A673 (cell line): ENCODE measurements at regions not wholly inside any gene's neighbourhood (a gene's known extent, or its start where the extent isn't known, plus 50 kb on each side); places are given as distances from the start of the nearest gene placed in this dataset.

ENCODE experiments used
- EZH2 ChIP-seq: fragments of 200-600 bp; sonication (generic); IDR thresholded peaks from 2 replicates; pipeline ENCODE4 v1.6.1; 2017; ENCODE audit warnings: borderline replicate concordance, low read depth, mild to moderate bottlenecking, mixed read lengths, antibody characterized with exemption, low read length; ENCODE audit not compliant: poor library complexity, severe bottlenecking
- TF ChIP-seq, protein P1 (sequence below): fragments of 300-800, 200-600 bp; sonication (generic); conservative IDR thresholded peaks from 2 replicates; pipeline ENCODE4 v1.5.1; 2017; ENCODE audit warnings: low read depth, mild to moderate bottlenecking, antibody characterized with exemption, low read length, moderate library complexity, mixed read lengths

DNA sequence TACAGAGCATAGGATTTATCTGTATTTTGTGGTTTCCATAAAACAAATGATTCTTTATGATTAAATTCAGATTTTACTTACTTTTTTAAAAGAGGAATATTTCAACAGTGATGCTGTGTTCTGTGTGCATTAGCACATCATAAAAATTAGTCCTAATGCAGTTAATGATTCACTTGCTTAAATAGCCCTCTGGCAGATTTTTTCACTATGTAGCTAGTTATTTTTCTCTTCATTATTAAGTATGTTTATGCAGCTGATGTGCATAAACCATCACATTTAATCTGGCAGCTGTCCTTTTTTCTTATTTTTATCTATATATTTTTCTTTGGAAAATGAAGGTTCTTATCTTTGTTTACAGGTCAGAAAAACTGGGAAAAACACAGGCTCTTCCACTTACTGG lies 127.2 kb downstream of the ZNF486 start:
- TF ChIP-seq EZH2, result no peak
- TF ChIP-seq, protein P1, sequence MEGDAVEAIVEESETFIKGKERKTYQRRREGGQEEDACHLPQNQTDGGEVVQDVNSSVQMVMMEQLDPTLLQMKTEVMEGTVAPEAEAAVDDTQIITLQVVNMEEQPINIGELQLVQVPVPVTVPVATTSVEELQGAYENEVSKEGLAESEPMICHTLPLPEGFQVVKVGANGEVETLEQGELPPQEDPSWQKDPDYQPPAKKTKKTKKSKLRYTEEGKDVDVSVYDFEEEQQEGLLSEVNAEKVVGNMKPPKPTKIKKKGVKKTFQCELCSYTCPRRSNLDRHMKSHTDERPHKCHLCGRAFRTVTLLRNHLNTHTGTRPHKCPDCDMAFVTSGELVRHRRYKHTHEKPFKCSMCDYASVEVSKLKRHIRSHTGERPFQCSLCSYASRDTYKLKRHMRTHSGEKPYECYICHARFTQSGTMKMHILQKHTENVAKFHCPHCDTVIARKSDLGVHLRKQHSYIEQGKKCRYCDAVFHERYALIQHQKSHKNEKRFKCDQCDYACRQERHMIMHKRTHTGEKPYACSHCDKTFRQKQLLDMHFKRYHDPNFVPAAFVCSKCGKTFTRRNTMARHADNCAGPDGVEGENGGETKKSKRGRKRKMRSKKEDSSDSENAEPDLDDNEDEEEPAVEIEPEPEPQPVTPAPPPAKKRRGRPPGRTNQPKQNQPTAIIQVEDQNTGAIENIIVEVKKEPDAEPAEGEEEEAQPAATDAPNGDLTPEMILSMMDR, result no peak
